H1 (cell line): ENCODE measurements at regions not wholly inside any gene's neighbourhood (a gene's known extent, or its start where the extent isn't known, plus 50 kb on each side); places are given as distances from the start of the nearest gene placed in this dataset.

ENCODE experiments used
- ATF3 ChIP-seq: IDR thresholded peaks from 2 replicates; pipeline ENCODE4 v1.6.1; 2011; ENCODE audit warnings: low read depth, mild to moderate bottlenecking, low read length; ENCODE audit not compliant: insufficient read depth
- BRCA1 ChIP-seq: IDR thresholded peaks from 2 replicates; pipeline ENCODE4 v1.6.1; 2012; ENCODE audit warnings: low read depth, low read length, improper control_type of control experiment
- CHD7 ChIP-seq: fragments of 300-600 bp; sonication (generic); IDR thresholded peaks from 2 replicates; pipeline ENCODE4 v1.7.1; 2012; ENCODE audit warnings: low read length, moderate library complexity, mild to moderate bottlenecking, inconsistent platforms; ENCODE audit not compliant: insufficient replicate concordance
- HDAC2 ChIP-seq, 2 experiments: fragments of 300-600 bp in 1 of 2; sonication (generic) in 1 of 2; IDR thresholded peaks; 2 replicates each; pipeline ENCODE4 v1.6.1; 2011 to 2012; ENCODE audit warnings: low read depth in 2 of 2, low read length in 2 of 2, mild to moderate bottlenecking in 2 of 2, moderate library complexity in 2 of 2, borderline replicate concordance in 1 of 2, inconsistent platforms in 1 of 2
- JUN ChIP-seq: IDR thresholded peaks from 2 replicates; pipeline ENCODE4 v1.6.1; 2011; ENCODE audit warnings: low read depth, mild to moderate bottlenecking, improper control_type of control experiment, low read length
- MAX ChIP-seq: IDR thresholded peaks from 2 replicates; pipeline ENCODE4 v1.6.1; 2012; ENCODE audit warnings: inconsistent platforms
- RAD21 ChIP-seq, 2 experiments: IDR thresholded peaks in 1 of 2; conservative IDR thresholded peaks in 1 of 2; 2 replicates each; pipeline ENCODE4 v1.6.1; 2011; ENCODE audit warnings: low read depth in 2 of 2, low read length in 2 of 2, improper control_type of control experiment in 1 of 2, inconsistent platforms in 1 of 2, mild to moderate bottlenecking in 1 of 2, moderate library complexity in 1 of 2
- RNF2 ChIP-seq: fragments of 200-900, 300-1000 bp; sonication (generic); IDR thresholded peaks from 2 replicates; pipeline ENCODE4 v1.7.1; 2016; ENCODE audit warnings: borderline replicate concordance, low read depth, mild to moderate bottlenecking, antibody characterized with exemption, low read length; ENCODE audit not compliant: poor library complexity, severe bottlenecking; ENCODE audit errors: missing control alignments
- SP2 ChIP-seq: IDR thresholded peaks from 2 replicates; pipeline ENCODE4 v1.6.1; 2012; ENCODE audit warnings: mild to moderate bottlenecking, low read length, inconsistent platforms

GRCh38 chr3:31013090-31013489 is 118.6 kb upstream of the GADL1 start (continued):
- no peak for TF ChIP-seq CHD7
- TF ChIP-seq SP2 = no peak
- no peak for TF ChIP-seq RNF2
- TF ChIP-seq JUN = no peak
- TF ChIP-seq MAX = no peak
- no peak for TF ChIP-seq BRCA1
- TF ChIP-seq HDAC2 (IDR thresholded peaks at IDR 0.05; ENCODE audit: borderline replicate concordance in 1 of 2, low read depth in 2 of 2, low read length in 2 of 2) = no peak
- no peak for TF ChIP-seq ATF3
- no peak for TF ChIP-seq RAD21 (IDR thresholded peaks at IDR 0.05 in 1 of 2, conservative IDR thresholded peaks at IDR 0.05 in 1 of 2; ENCODE audit: low read depth in 2 of 2, low read length in 2 of 2)
- TF ChIP-seq, all 59 proteins: peak for 0
